HG02885 (cell line): ENCODE measurements at regions not wholly inside any gene's neighbourhood (a gene's known extent, or its start where the extent isn't known, plus 50 kb on each side); places are given as distances from the start of the nearest gene placed in this dataset.

ENCODE experiments used
- ATAC-seq: cut with Tn5 transposase; IDR thresholded peaks from one replicate; pipeline ENCODE4 v1.9.1; 2021; ENCODE audit warnings: mild to moderate bottlenecking; ENCODE audit not compliant: unreplicated experiment, poor library complexity

- no peak for ATAC-seq
Observed at GRCh38 chr6:140063021-140063399, 688.6 kb upstream of the CITED2 start.

GRCh38 chr6:140062043-140063020 is 687.9 kb upstream of the CITED2 start:
- ATAC-seq = no peak

- ATAC-seq = no peak
Observed at GRCh38 chr6:140061110-140062042, 686.9 kb upstream of the CITED2 start.

GRCh38 chr6:140059947-140060346 is 685.5 kb upstream of the CITED2 start:
- no peak for ATAC-seq

- no peak for ATAC-seq
Observed at GRCh38 chr6:140058863-140059262, 684.4 kb upstream of the CITED2 start.

- peak; percentile 51 for ATAC-seq
Observed at GRCh38 chr6:140052736-140053729, 678.6 kb upstream of the CITED2 start.

- ATAC-seq = no peak
Observed at GRCh38 chr6:140051521-140052512, 677.4 kb upstream of the CITED2 start.

- no peak for ATAC-seq
Observed at GRCh38 chr6:140050101-140050995, 675.9 kb upstream of the CITED2 start.

GRCh38 chr6:140049251-140049650 is 674.8 kb upstream of the CITED2 start:
- no peak for ATAC-seq

GRCh38 chr6:140048202-140048790 is 673.8 kb upstream of the CITED2 start:
- ATAC-seq = no peak

GRCh38 chr6:140047321-140047720 is 672.9 kb upstream of the CITED2 start:
- no peak for ATAC-seq

- ATAC-seq = no peak
Observed at GRCh38 chr6:140046016-140046632, 671.7 kb upstream of the CITED2 start.

- ATAC-seq = no peak
Observed at GRCh38 chr6:140045116-140045515, 670.7 kb upstream of the CITED2 start.

- ATAC-seq = no peak
Observed at GRCh38 chr6:140044626-140045025, 670.2 kb upstream of the CITED2 start.

- ATAC-seq = peak; percentile 46
Observed at GRCh38 chr6:140043762-140044378, 669.4 kb upstream of the CITED2 start.

- no peak for ATAC-seq
Observed at GRCh38 chr6:140043357-140043756, 668.9 kb upstream of the CITED2 start.
